Neural progenitor cell (in vitro differentiated cells): ENCODE measurements at regions not wholly inside any gene's neighbourhood (a gene's known extent, or its start where the extent isn't known, plus 50 kb on each side); places are given as distances from the start of the nearest gene placed in this dataset.

ENCODE experiments used
- EZH2 ChIP-seq: fragments of 200-600 bp; sonication (generic); IDR thresholded peaks from 2 replicates; pipeline ENCODE4 v1.6.1; 2017; ENCODE audit warnings: antibody characterized with exemption, mild to moderate bottlenecking, moderate library complexity
- EZH2phosphoT487 ChIP-seq: fragments of 200-600 bp; sonication (generic); IDR thresholded peaks from 2 replicates; pipeline ENCODE4 v1.6.1; 2017; ENCODE audit warnings: antibody characterized with exemption
- TF ChIP-seq, protein P1 (sequence below): fragments of 200-600 bp; sonication (generic); IDR thresholded peaks from 2 replicates; pipeline ENCODE4 v1.5.1; 2017; ENCODE audit warnings: antibody characterized with exemption, mild to moderate bottlenecking

DNA sequence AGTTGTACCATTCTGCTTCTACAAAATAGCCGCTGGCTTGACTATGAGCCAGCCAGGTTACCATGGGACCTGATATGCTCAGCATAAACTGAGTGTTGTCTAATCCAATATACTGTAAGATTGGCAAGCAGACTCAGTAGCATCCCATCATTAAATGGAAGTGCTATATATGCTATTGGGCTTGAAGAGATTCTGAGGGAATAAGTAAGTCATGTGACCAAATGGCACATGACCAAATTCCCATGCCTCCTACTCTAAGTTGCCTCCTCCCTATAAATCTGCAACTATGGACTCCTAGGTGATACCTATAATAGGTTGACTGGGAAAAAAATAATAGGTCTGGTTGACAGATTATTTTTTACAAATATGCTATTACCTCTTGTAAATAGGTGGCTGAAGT lies 698.6 kb downstream of the BRINP3 start:
- no peak for TF ChIP-seq EZH2phosphoT487
- TF ChIP-seq, protein P1, sequence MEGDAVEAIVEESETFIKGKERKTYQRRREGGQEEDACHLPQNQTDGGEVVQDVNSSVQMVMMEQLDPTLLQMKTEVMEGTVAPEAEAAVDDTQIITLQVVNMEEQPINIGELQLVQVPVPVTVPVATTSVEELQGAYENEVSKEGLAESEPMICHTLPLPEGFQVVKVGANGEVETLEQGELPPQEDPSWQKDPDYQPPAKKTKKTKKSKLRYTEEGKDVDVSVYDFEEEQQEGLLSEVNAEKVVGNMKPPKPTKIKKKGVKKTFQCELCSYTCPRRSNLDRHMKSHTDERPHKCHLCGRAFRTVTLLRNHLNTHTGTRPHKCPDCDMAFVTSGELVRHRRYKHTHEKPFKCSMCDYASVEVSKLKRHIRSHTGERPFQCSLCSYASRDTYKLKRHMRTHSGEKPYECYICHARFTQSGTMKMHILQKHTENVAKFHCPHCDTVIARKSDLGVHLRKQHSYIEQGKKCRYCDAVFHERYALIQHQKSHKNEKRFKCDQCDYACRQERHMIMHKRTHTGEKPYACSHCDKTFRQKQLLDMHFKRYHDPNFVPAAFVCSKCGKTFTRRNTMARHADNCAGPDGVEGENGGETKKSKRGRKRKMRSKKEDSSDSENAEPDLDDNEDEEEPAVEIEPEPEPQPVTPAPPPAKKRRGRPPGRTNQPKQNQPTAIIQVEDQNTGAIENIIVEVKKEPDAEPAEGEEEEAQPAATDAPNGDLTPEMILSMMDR = no peak
- no peak for TF ChIP-seq EZH2
